Mucosa of descending colon (tissue), 3 donors: ENCODE measurements at regions not wholly inside any gene's neighbourhood (a gene's known extent, or its start where the extent isn't known, plus 50 kb on each side); places are given as distances from the start of the nearest gene placed in this dataset.
A peak's percentile ranks its signal among the peaks of the same experiment; 100 is the strongest.

Source experiments
- ATAC-seq: fragments of 200-7000 bp; cut with Tn5 transposase; one replicate; pipeline ENCODE4 v1.9.1; 2020; ENCODE audit warnings: mild to moderate bottlenecking, moderate library complexity
- DNase-seq, 3 donors: peaks; one replicate each; pipeline ENCODE4 v3.0.0-alpha.2; 2020
- H3K36me3 ChIP-seq: fragments of 200-600 bp; one replicate; pipeline ENCODE4 v1.8.0; 2021; ENCODE audit warnings: low read depth, mild to moderate bottlenecking
- H3K4me1 ChIP-seq: fragments of 200-600 bp; one replicate; pipeline ENCODE4 v1.8.0; 2021; ENCODE audit warnings: low read depth, mild to moderate bottlenecking
- H3K4me3 ChIP-seq: fragments of 200-600 bp; one replicate; pipeline ENCODE4 v1.8.0; 2021; ENCODE audit warnings: mild to moderate bottlenecking
- H3K9me3 ChIP-seq: fragments of 200-600 bp; one replicate; pipeline ENCODE4 v1.8.0; 2021; ENCODE audit warnings: mild to moderate bottlenecking
- CTCF ChIP-seq: fragments of 200-600 bp; IDR thresholded peaks from one replicate; pipeline ENCODE4 v1.8.0; 2022; ENCODE audit warnings: antibody characterized with exemption, mild to moderate bottlenecking
- intact Hi-C, 2 donors: fragments of 100-400 bp; cut with DNase I in 1 of 2; cut with micrococcal nuclease in 1 of 2; formaldehyde crosslinking; loops; one replicate each; pipeline versions ENCODE4 v1.11.0 to v1.11.1; 2022; cut with DNase I, micrococcal nuclease
- donor health status: DM: no; HTN: no; CAD: no; lungs with moderate emphysema.
- donor health status: DM: no; HTN: no; CAD: no.
- donor health status: DM: no; HTN: yes; CAD: no.

DNA sequence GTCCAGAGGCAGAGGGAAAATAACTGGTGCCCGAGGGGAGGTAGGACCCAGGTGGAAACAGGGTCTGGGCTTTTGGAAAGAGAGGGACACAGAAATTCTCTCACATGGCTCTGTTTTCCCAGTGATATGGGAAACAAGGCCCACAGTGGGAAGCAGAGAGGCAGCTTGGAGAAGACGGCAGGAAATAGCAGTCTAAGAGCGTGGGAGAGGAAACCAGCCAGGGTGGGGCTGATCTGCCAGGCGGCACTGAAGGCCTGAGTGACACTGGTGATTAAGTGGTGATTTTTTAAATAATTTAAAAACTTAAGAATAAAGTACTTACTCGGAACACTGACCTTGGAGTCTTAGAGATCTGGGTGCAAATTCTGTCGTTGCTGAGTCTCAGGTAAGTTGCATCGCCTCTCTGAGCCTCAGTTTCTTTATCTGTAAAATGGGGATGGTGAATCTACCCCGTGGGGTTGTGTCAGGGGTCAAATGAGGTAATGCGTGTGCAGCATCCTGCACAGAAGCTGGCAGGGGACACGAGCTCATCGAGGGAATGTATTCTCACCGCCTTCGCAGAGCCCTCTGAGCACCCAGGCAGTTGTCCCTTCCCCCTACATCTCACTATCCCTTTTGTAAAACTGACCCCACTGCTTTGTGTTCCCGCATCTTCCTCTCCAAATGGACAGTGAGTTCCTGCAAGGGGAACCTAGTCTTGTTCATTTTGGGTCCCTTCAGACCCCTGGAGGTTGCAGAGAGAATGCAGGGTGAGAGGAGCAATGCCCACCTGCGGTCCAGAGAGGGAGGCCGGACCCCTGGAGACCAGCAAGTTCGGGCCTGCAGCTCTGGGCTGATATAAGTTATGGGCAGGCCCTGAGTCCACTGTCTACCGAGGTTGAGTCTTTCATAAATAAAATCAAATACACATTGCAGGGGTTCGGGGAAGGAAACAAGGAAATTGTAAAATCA lies 228.6 kb upstream of the PMEPA1 start:
- Histone ChIP-seq H3K36me3 (no peaks in the 10 kb centered on the region), H3K4me1 (peaks cover 6% of the 10 kb centered on the region), H3K9me3 (no peaks in the 10 kb centered on the region), H3K4me3 (no peak overlapping the region)
- intact Hi-C loops = no loop called here
- no peak for DNase-seq
- ATAC-seq = no peak
- no peak for TF ChIP-seq CTCF

- Histone ChIP-seq H3K4me1 (peaks cover 6% of the 10 kb centered on the region), H3K9me3 (no peaks in the 10 kb centered on the region), H3K4me3 (no peak overlapping the region), H3K36me3 (no peaks in the 10 kb centered on the region)
- DNase-seq (no peak), ATAC-seq (no peak)
- intact Hi-C loops = no loop called here
- TF ChIP-seq CTCF = no peak
Observed at GRCh38 chr20:57936636-57937385, 227.0 kb upstream of the PMEPA1 start.

- no peak overlapping the region for H3K4me3 ChIP-seq
- peaks cover 6% of the 10 kb centered on the region for H3K4me1 ChIP-seq
- no peaks in the 10 kb centered on the region for H3K9me3 ChIP-seq
- intact Hi-C loops = no loop called here
- no peak for DNase-seq
- no peaks in the 10 kb centered on the region for H3K36me3 ChIP-seq
- no peak for ATAC-seq
- TF ChIP-seq CTCF = no peak
Observed at GRCh38 chr20:57934913-57935312, 225.1 kb upstream of the PMEPA1 start.

GRCh38 chr20:57934007-57934805 lies 224.4 kb upstream of the PMEPA1 start:
- ATAC-seq (peak; percentile 91), DNase-seq (peak in 1 of 3 donors; percentile 39)
- Histone ChIP-seq H3K4me1 (peaks cover 6% of the 10 kb centered on the region), H3K4me3 (no peak overlapping the region), H3K36me3 (no peaks in the 10 kb centered on the region), H3K9me3 (no peaks in the 10 kb centered on the region)
- no peak for TF ChIP-seq CTCF
- intact Hi-C loops = no loop called here

DNA sequence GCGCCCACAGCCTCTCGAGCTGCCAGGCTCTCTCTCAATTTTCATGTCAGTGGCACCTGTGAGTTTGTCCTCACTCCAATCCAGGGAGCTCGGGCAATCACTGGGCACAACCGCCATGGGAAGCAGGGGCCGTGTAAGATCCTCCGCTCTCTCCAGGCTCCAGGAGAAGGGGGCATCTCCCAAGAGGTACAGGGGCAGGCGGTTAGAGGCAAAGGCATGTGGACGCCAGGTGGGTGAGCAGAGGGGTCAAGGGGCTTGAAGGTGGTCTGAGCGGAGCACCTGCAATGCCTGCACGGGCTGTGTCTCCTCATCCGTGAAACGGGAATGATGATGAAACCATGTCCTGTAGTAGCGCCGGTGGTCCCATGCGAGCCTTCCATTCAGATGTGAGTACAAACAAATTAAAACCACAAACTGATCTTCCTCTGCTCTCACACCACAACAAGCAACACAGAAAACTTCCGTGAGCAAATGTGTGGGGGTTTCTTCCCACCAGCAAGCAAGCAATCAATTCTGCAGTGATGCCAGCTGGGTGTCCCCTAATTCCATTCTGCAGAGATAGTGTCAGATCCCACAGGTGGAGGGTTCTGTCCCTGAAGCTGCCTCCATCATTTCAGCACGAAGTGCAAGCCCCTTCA lies 222.5 kb upstream of the PMEPA1 start:
- no peak overlapping the region for H3K4me3 ChIP-seq
- H3K4me1 ChIP-seq = peaks cover 6% of the 10 kb centered on the region
- intact Hi-C loops = no loop called here
- H3K36me3 ChIP-seq = no peaks in the 10 kb centered on the region
- ATAC-seq = no peak
- no peak for DNase-seq
- no peaks in the 10 kb centered on the region for H3K9me3 ChIP-seq
- no peak for TF ChIP-seq CTCF
